BLaER1 (cell line): ENCODE measurements at regions not wholly inside any gene's neighbourhood (a gene's known extent, or its start where the extent isn't known, plus 50 kb on each side); places are given as distances from the start of the nearest gene placed in this dataset.

Experiments
- H3K27ac ChIP-seq: shearing (Covaris generic); formaldehyde crosslinking; 2 replicates; pipeline ENCODE4 v1.8.1; 2022
- H3K27me3 ChIP-seq: shearing (Covaris generic); formaldehyde crosslinking; 2 replicates; pipeline ENCODE4 v1.8.1; 2022
- H3K36me3 ChIP-seq: shearing (Covaris generic); formaldehyde crosslinking; 2 replicates; pipeline ENCODE4 v1.8.1; 2022
- H3K4me1 ChIP-seq: shearing (Covaris generic); formaldehyde crosslinking; 2 replicates; pipeline ENCODE4 v1.8.1; 2022
- H3K4me2 ChIP-seq: shearing (Covaris generic); formaldehyde crosslinking; 2 replicates; pipeline ENCODE4 v1.8.1; 2022
- H3K4me3 ChIP-seq: shearing (Covaris generic); formaldehyde crosslinking; 2 replicates; pipeline ENCODE4 v1.8.1; 2022
- H3K9ac ChIP-seq: shearing (Covaris generic); formaldehyde crosslinking; 2 replicates; pipeline ENCODE4 v1.8.1; 2022
- H3K9me3 ChIP-seq: shearing (Covaris generic); formaldehyde crosslinking; 2 replicates; pipeline ENCODE4 v1.8.1; 2022
- H4K20me1 ChIP-seq: shearing (Covaris generic); formaldehyde crosslinking; 2 replicates; pipeline ENCODE4 v1.8.1; 2022
- Cebpa-rat ChIP-seq: shearing (Covaris generic); IDR thresholded peaks from 2 replicates; pipeline ENCODE4 v1.8.1; 2022

- Histone ChIP-seq H3K27ac (no peak overlapping the region), H3K4me1 (no peaks in the 10 kb centered on the region), H3K4me3 (no peak overlapping the region), H3K9me3 (no peaks in the 10 kb centered on the region), H3K27me3 (no peaks in the 10 kb centered on the region), H3K4me2 (no peak overlapping the region), H3K36me3 (no peaks in the 10 kb centered on the region), H4K20me1 (no peaks in the 10 kb centered on the region), H3K9ac (no peak overlapping the region)
- TF ChIP-seq Cebpa-rat: no peak
These were observed 2480.2 kb downstream of the PCDH7 start for GRCh38 chr4:33200377-33200776.

- Histone ChIP-seq H3K4me3 (no peak overlapping the region), H3K9me3 (no peaks in the 10 kb centered on the region), H3K36me3 (no peaks in the 10 kb centered on the region), H3K4me2 (no peak overlapping the region), H3K27me3 (no peaks in the 10 kb centered on the region), H3K4me1 (no peaks in the 10 kb centered on the region), H4K20me1 (no peaks in the 10 kb centered on the region), H3K27ac (no peak overlapping the region), H3K9ac (no peak overlapping the region)
- TF ChIP-seq Cebpa-rat: no peak
These were observed 2498.1 kb downstream of the PCDH7 start for GRCh38 chr4:33218238-33218637.

- H3K36me3 ChIP-seq: no peaks in the 10 kb centered on the region
- no peaks in the 10 kb centered on the region for H3K27me3 ChIP-seq
- no peak overlapping the region for H3K4me3 ChIP-seq
- no peaks in the 10 kb centered on the region for H4K20me1 ChIP-seq
- no peaks in the 10 kb centered on the region for H3K9me3 ChIP-seq
- no peaks in the 10 kb centered on the region for H3K4me1 ChIP-seq
- H3K4me2 ChIP-seq: no peak overlapping the region
- no peak overlapping the region for H3K9ac ChIP-seq
- no peak for TF ChIP-seq Cebpa-rat
- H3K27ac ChIP-seq: no peak overlapping the region
These were observed 2506.0 kb downstream of the PCDH7 start for GRCh38 chr4:33226133-33226532.

- H3K4me2 ChIP-seq: no peak overlapping the region
- no peaks in the 10 kb centered on the region for H3K9me3 ChIP-seq
- H3K27ac ChIP-seq: no peak overlapping the region
- H3K36me3 ChIP-seq: no peaks in the 10 kb centered on the region
- no peak for TF ChIP-seq Cebpa-rat
- H3K4me1 ChIP-seq: no peaks in the 10 kb centered on the region
- no peak overlapping the region for H3K4me3 ChIP-seq
- no peaks in the 10 kb centered on the region for H4K20me1 ChIP-seq
- no peak overlapping the region for H3K9ac ChIP-seq
- H3K27me3 ChIP-seq: no peaks in the 10 kb centered on the region
These were observed 2506.6 kb downstream of the PCDH7 start for GRCh38 chr4:33226783-33227182.

GRCh38 chr4:33255094-33255493 lies 2534.9 kb downstream of the PCDH7 start:
- no peaks in the 10 kb centered on the region for H4K20me1 ChIP-seq
- no peak overlapping the region for H3K4me2 ChIP-seq
- no peak overlapping the region for H3K4me3 ChIP-seq
- no peak for TF ChIP-seq Cebpa-rat
- no peaks in the 10 kb centered on the region for H3K36me3 ChIP-seq
- H3K27me3 ChIP-seq: no peaks in the 10 kb centered on the region
- H3K9me3 ChIP-seq: no peaks in the 10 kb centered on the region
- no peak overlapping the region for H3K9ac ChIP-seq
- no peak overlapping the region for H3K27ac ChIP-seq
- no peaks in the 10 kb centered on the region for H3K4me1 ChIP-seq

- TF ChIP-seq Cebpa-rat: no peak
- H3K4me2 ChIP-seq: no peak overlapping the region
These were observed 2535.3 kb downstream of the PCDH7 start for GRCh38 chr4:33255507-33255906.

GRCh38 chr4:33262824-33263223 lies 2542.7 kb downstream of the PCDH7 start:
- Histone ChIP-seq H3K27ac (no peak overlapping the region), H3K27me3 (no peaks in the 10 kb centered on the region), H3K9me3 (no peaks in the 10 kb centered on the region), H3K36me3 (no peaks in the 10 kb centered on the region), H3K4me1 (no peaks in the 10 kb centered on the region), H3K9ac (no peak overlapping the region), H3K4me2 (no peak overlapping the region), H3K4me3 (no peak overlapping the region), H4K20me1 (no peaks in the 10 kb centered on the region)
- TF ChIP-seq Cebpa-rat: no peak

More at GRCh38 chr4:33255507-33255906, 2535.3 kb downstream of the PCDH7 start:
- Histone ChIP-seq H3K4me3 (no peak overlapping the region), H3K9ac (no peak overlapping the region), H3K27ac (no peak overlapping the region), H4K20me1 (no peaks in the 10 kb centered on the region), H3K27me3 (no peaks in the 10 kb centered on the region), H3K36me3 (no peaks in the 10 kb centered on the region), H3K4me1 (no peaks in the 10 kb centered on the region), H3K9me3 (no peaks in the 10 kb centered on the region)

- TF ChIP-seq Cebpa-rat: no peak
- Histone ChIP-seq H3K4me2 (no peak overlapping the region), H3K27me3 (no peaks in the 10 kb centered on the region), H4K20me1 (no peaks in the 10 kb centered on the region), H3K36me3 (no peaks in the 10 kb centered on the region), H3K4me1 (no peaks in the 10 kb centered on the region), H3K4me3 (no peak overlapping the region), H3K9me3 (no peaks in the 10 kb centered on the region), H3K27ac (no peak overlapping the region), H3K9ac (no peak overlapping the region)
These were observed 2548.6 kb downstream of the PCDH7 start for GRCh38 chr4:33268776-33269175.

- Histone ChIP-seq H3K4me2 (no peak overlapping the region), H3K9ac (no peak overlapping the region), H3K4me3 (no peak overlapping the region), H4K20me1 (no peaks in the 10 kb centered on the region), H3K27ac (no peak overlapping the region), H3K9me3 (no peaks in the 10 kb centered on the region), H3K27me3 (no peaks in the 10 kb centered on the region), H3K4me1 (no peaks in the 10 kb centered on the region), H3K36me3 (no peaks in the 10 kb centered on the region)
- TF ChIP-seq Cebpa-rat: no peak
These were observed 2550.2 kb downstream of the PCDH7 start for GRCh38 chr4:33270403-33270802.

- Histone ChIP-seq H3K27me3 (no peaks in the 10 kb centered on the region), H3K36me3 (no peaks in the 10 kb centered on the region), H4K20me1 (no peaks in the 10 kb centered on the region), H3K9me3 (no peaks in the 10 kb centered on the region), H3K4me2 (no peak overlapping the region), H3K4me1 (no peaks in the 10 kb centered on the region), H3K4me3 (no peak overlapping the region), H3K27ac (no peak overlapping the region), H3K9ac (no peak overlapping the region)
- no peak for TF ChIP-seq Cebpa-rat
These were observed 2552.6 kb downstream of the PCDH7 start for GRCh38 chr4:33272722-33273121.

- Histone ChIP-seq H3K4me2 (no peak overlapping the region), H3K9me3 (no peaks in the 10 kb centered on the region), H3K27me3 (no peaks in the 10 kb centered on the region), H3K4me1 (no peaks in the 10 kb centered on the region), H3K9ac (no peak overlapping the region), H4K20me1 (no peaks in the 10 kb centered on the region), H3K27ac (no peak overlapping the region), H3K4me3 (no peak overlapping the region), H3K36me3 (no peaks in the 10 kb centered on the region)
- TF ChIP-seq Cebpa-rat: no peak
These were observed 2563.6 kb downstream of the PCDH7 start for GRCh38 chr4:33283818-33284217.
